Left lung (tissue), 4 donors: ENCODE measurements at regions not wholly inside any gene's neighbourhood (a gene's known extent, or its start where the extent isn't known, plus 50 kb on each side); places are given as distances from the start of the nearest gene placed in this dataset.

ENCODE experiments used
- ATAC-seq: fragments of 200-7000 bp; cut with Tn5 transposase; one replicate; pipeline ENCODE4 v1.9.1; 2020; ENCODE audit warnings: moderate library complexity
- DNase-seq, 4 donors: peaks; one replicate each; pipeline ENCODE4 v3.0.0-alpha.2; 2013 to 2020
- H3K27ac ChIP-seq, 2 donors: fragments of 200-600 bp; sonication (generic) in 1 of 2; one replicate each; pipeline versions ENCODE4 v1.5.0 to v1.8.0; 2020 to 2021
- H3K27me3 ChIP-seq, 2 donors: fragments of 200-600 bp; sonication (generic) in 1 of 2; one replicate each; pipeline versions ENCODE4 v1.5.0 to v1.8.0; 2020 to 2021
- H3K36me3 ChIP-seq, 2 donors: fragments of 200-600 bp; sonication (generic) in 1 of 2; one replicate each; pipeline versions ENCODE4 v1.5.0 to v1.8.0; 2020 to 2021
- H3K4me1 ChIP-seq, 2 donors: fragments of 200-600 bp; one replicate each; pipeline ENCODE4 v1.8.0; 2021
- H3K4me3 ChIP-seq, 2 donors: fragments of 200-600 bp; sonication (generic) in 1 of 2; one replicate each; pipeline versions ENCODE4 v1.5.0 to v1.8.0; 2020 to 2021; ENCODE audit warnings: mild to moderate bottlenecking in 1 of 2
- H3K9me3 ChIP-seq, 2 donors: fragments of 200-600 bp; sonication (generic) in 1 of 2; one replicate each; pipeline versions ENCODE4 v1.5.0 to v1.8.0; 2020 to 2021
- CTCF ChIP-seq, 2 donors: fragments of 200-600 bp; sonication (generic) in 1 of 2; IDR thresholded peaks; one replicate each; pipeline versions ENCODE4 v1.5.0 to v1.8.0; 2021; ENCODE audit warnings: antibody characterized with exemption in 2 of 2
- intact Hi-C, 2 donors: fragments of 100-400 bp; cut with DNase I; formaldehyde crosslinking; loops; one replicate each; pipeline versions ENCODE4 v1.11.2 to v1.14.2; 2022
- donor health status: DM: no; HTN: yes; CAD: no.
- donor health status: DM: no; HTN: no; CAD: no.

GRCh38 chr12:91913124-91913523, 232.5 kb downstream of the BTG1 start:
- H3K4me1 ChIP-seq, result no peaks in the 10 kb centered on the region
- intact Hi-C loops, result no loop called here
- ATAC-seq (no peak), DNase-seq (no peak)
- no peaks in the 10 kb centered on the region for H3K9me3 ChIP-seq
- H3K36me3 ChIP-seq, result no peaks in the 10 kb centered on the region
- no peaks in the 10 kb centered on the region for H3K27me3 ChIP-seq
- no peak overlapping the region for H3K4me3 ChIP-seq
- no peak overlapping the region for H3K27ac ChIP-seq
- no peak for TF ChIP-seq CTCF (IDR thresholded peaks at IDR 0.05)

GRCh38 chr12:91912178-91912577, 233.5 kb downstream of the BTG1 start:
- H3K36me3 ChIP-seq, result no peaks in the 10 kb centered on the region
- no peak for TF ChIP-seq CTCF (IDR thresholded peaks at IDR 0.05)
- no peak for ATAC-seq
- H3K27ac ChIP-seq, result no peak overlapping the region
- H3K9me3 ChIP-seq, result no peaks in the 10 kb centered on the region
- intact Hi-C loops, result no loop called here
- no peak overlapping the region for H3K4me3 ChIP-seq
- no peak for DNase-seq
- H3K4me1 ChIP-seq, result no peaks in the 10 kb centered on the region
- H3K27me3 ChIP-seq, result no peaks in the 10 kb centered on the region

GRCh38 chr12:91910871-91911388, 234.7 kb downstream of the BTG1 start:
- no peak for TF ChIP-seq CTCF (IDR thresholded peaks at IDR 0.05)
- no peaks in the 10 kb centered on the region for H3K36me3 ChIP-seq
- no peak for DNase-seq
- H3K27me3 ChIP-seq, result no peaks in the 10 kb centered on the region
- no peak overlapping the region for H3K4me3 ChIP-seq
- no peaks in the 10 kb centered on the region for H3K9me3 ChIP-seq
- no peak for ATAC-seq
- no peak overlapping the region for H3K27ac ChIP-seq
- H3K4me1 ChIP-seq, result no peaks in the 10 kb centered on the region
- intact Hi-C loops, result no loop called here

GRCh38 chr12:91902860-91903683, 242.6 kb downstream of the BTG1 start:
- Histone ChIP-seq H3K4me1 (no peaks in the 10 kb centered on the region), H3K9me3 (peaks cover 0 to 3% of the 10 kb centered on the region in 2 donors), H3K4me3 (no peak overlapping the region), H3K27me3 (no peaks in the 10 kb centered on the region), H3K36me3 (no peaks in the 10 kb centered on the region), H3K27ac (no peak overlapping the region)
- no peak for ATAC-seq
- DNase-seq, result no peak
- no peak for TF ChIP-seq CTCF (IDR thresholded peaks at IDR 0.05)
- intact Hi-C loops, result no loop called here

GRCh38 chr12:91901381-91902074, 244.1 kb downstream of the BTG1 start:
- no peak for ATAC-seq
- Histone ChIP-seq H3K9me3 (peaks cover 0 to 3% of the 10 kb centered on the region in 2 donors), H3K4me1 (no peaks in the 10 kb centered on the region), H3K27ac (no peak overlapping the region), H3K36me3 (no peaks in the 10 kb centered on the region), H3K4me3 (no peak overlapping the region), H3K27me3 (no peaks in the 10 kb centered on the region)
- no peak for DNase-seq
- intact Hi-C loops, result no loop called here
- TF ChIP-seq CTCF (IDR thresholded peaks at IDR 0.05), result no peak
